ENCODE measurements at regions not wholly inside any gene's neighbourhood (a gene's known extent, or its start where the extent isn't known, plus 50 kb on each side); places are given as distances from the start of the nearest gene placed in this dataset.
"Not testable (repeated sequence)": the region's sequence is repeated elsewhere in the genome, so short reads cannot be mapped to it uniquely, and the experiment has no call there.

DNA sequence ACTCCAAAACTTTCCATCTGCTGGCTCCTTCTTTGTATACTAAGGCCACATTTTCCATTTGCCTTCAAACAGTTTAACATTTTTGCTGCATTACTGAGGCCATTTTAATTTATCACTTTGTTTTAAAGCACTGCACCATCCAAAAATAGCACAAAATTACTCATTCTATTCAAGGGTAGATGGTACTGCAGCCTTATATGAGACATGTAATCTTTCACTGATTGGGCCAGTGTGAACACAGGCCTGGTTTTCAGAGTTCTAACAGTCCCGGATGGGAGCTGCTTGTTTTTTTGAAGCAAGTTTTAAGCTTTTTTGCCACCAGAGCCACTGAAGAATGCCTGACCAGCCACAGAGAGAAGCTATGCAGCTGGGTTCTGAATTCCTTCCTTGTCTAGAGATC, 172.3 kb upstream of the TSC22D2 start:
- Histone ChIP-seq H3K9me3 (no peaks in the 10 kb centered on the region), H3K4me1 (peaks cover 4% of the 10 kb centered on the region), H3K4me3 (ENCODE audit: low read depth, low read length) (no peak overlapping the region), H3K36me3 (ENCODE audit: control insufficient read depth, insufficient read depth, low read length) (no peaks in the 10 kb centered on the region), H3K27me3 (replicated peaks; ENCODE audit: control insufficient read depth, insufficient read depth, low read length) (no peaks in the 10 kb centered on the region)
- H3K4me1 Mint-ChIP-seq (ENCODE audit: low read depth, unreplicated experiment), result peaks cover 7% of the 10 kb centered on the region
- DNase-seq, result no peak
- H3K27ac Mint-ChIP-seq (ENCODE audit: unreplicated experiment), result no peak overlapping the region
- no peaks in the 10 kb centered on the region for H3K36me3 Mint-ChIP-seq (ENCODE audit: insufficient read depth, unreplicated experiment)
- TF ChIP-seq, protein P1, sequence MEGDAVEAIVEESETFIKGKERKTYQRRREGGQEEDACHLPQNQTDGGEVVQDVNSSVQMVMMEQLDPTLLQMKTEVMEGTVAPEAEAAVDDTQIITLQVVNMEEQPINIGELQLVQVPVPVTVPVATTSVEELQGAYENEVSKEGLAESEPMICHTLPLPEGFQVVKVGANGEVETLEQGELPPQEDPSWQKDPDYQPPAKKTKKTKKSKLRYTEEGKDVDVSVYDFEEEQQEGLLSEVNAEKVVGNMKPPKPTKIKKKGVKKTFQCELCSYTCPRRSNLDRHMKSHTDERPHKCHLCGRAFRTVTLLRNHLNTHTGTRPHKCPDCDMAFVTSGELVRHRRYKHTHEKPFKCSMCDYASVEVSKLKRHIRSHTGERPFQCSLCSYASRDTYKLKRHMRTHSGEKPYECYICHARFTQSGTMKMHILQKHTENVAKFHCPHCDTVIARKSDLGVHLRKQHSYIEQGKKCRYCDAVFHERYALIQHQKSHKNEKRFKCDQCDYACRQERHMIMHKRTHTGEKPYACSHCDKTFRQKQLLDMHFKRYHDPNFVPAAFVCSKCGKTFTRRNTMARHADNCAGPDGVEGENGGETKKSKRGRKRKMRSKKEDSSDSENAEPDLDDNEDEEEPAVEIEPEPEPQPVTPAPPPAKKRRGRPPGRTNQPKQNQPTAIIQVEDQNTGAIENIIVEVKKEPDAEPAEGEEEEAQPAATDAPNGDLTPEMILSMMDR (IDR thresholded peaks at IDR 0.05; ENCODE audit: insufficient read depth in 1 of 2, low read depth in 1 of 2, low read length in 1 of 2, severe bottlenecking in 1 of 2, unreplicated experiment in 1 of 2), result no peak
- ChIA-PET CTCF (interaction anchor here (1.2 kb wide), 1 partner anchor 260 kb away, joined by 3 read pairs; no protein-coding TSS in a partner anchor), POLR2A (interaction anchor here (0.6 kb wide), 1 partner anchor 131 kb away, joined by 3 read pairs; no protein-coding TSS in a partner anchor)
- intact Hi-C loops (cut with micrococcal nuclease; ENCODE audit: unreplicated experiment), result loop anchor here (5.0 kb wide), 1 partner anchor 177 kb away; no protein-coding TSS in a partner anchor
- H3K4me3 Mint-ChIP-seq (ENCODE audit: unreplicated experiment), result no peak overlapping the region
- H3K9me3 Mint-ChIP-seq (ENCODE audit: unreplicated experiment), result no peaks in the 10 kb centered on the region
- no TSS peak for BruUV-seq (replicated peaks)
- H3K27me3 Mint-ChIP-seq (ENCODE audit: insufficient read depth, unreplicated experiment), result no peaks in the 10 kb centered on the region

DNA sequence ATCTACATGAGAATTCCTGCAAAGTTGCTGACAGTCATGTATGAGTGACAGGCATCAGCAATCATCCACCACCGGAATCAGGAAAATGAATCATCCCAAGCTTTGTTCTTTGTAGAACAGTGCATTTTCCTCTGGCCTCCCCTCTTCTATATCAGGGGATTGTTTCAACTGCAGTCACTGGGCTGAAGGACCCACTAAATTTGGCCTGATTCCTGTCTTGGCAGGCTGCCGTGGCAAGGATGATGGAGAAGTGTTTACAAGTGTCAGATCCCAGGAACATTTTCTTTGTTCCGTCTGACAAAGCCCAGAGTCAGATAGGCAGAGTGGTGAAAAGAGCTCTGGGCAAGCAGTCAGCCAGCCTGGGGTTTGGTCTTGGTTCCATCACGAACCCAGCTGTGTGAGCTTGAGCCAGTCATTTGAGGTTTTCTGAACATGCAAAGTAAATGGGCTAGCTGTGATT, 175.1 kb upstream of the TSC22D2 start:
- no peaks in the 10 kb centered on the region for H3K9me3 ChIP-seq
- no peaks in the 10 kb centered on the region for H3K9me3 Mint-ChIP-seq (ENCODE audit: unreplicated experiment)
- no peaks in the 10 kb centered on the region for H3K27me3 ChIP-seq (replicated peaks; ENCODE audit: control insufficient read depth, insufficient read depth, low read length)
- intact Hi-C loops (cut with micrococcal nuclease; ENCODE audit: unreplicated experiment), result no loop called here
- no peaks in the 10 kb centered on the region for H3K4me1 Mint-ChIP-seq (ENCODE audit: low read depth, unreplicated experiment)
- H3K27me3 Mint-ChIP-seq (ENCODE audit: insufficient read depth, unreplicated experiment), result no peaks in the 10 kb centered on the region
- ChIA-PET POLR2A (no interaction called here), CTCF (no interaction called here)
- H3K4me3 Mint-ChIP-seq (ENCODE audit: unreplicated experiment), result no peak overlapping the region
- no peak overlapping the region for H3K27ac Mint-ChIP-seq (ENCODE audit: unreplicated experiment)
- no peaks in the 10 kb centered on the region for H3K36me3 ChIP-seq (ENCODE audit: control insufficient read depth, insufficient read depth, low read length)
- TF ChIP-seq, protein P1 (IDR thresholded peaks at IDR 0.05; ENCODE audit: insufficient read depth in 1 of 2, low read depth in 1 of 2, low read length in 1 of 2, severe bottlenecking in 1 of 2, unreplicated experiment in 1 of 2), result no peak
- H3K4me3 ChIP-seq (ENCODE audit: low read depth, low read length), result no peak overlapping the region
- H3K36me3 Mint-ChIP-seq (ENCODE audit: insufficient read depth, unreplicated experiment), result no peaks in the 10 kb centered on the region
- no peaks in the 10 kb centered on the region for H3K4me1 ChIP-seq
- BruUV-seq (replicated peaks), result no TSS peak
- DNase-seq, result no peak

DNA sequence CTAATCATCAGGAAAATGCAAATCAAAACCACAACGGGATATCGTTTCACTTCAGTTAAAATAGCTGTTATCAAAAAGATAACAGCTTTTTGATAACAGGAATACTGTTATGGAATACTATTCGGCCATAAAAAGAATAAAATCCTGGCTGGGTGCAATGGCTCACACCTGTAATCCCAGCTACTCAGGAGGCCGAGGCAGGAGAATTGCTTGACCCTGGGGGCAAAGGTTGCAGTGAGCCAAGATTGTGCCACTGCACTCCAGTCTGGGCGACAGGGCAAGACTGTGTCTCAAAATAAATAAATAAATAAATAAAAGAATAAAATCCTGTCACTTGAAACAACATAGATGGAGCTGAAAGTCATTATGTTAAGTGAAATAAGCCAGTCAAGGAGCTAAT, 178.1 kb upstream of the TSC22D2 start:
- no peaks in the 10 kb centered on the region for H3K9me3 ChIP-seq
- CTCF ChIA-PET, result no interaction called here
- H3K27ac Mint-ChIP-seq (ENCODE audit: unreplicated experiment), result no peak overlapping the region
- no peaks in the 10 kb centered on the region for H3K9me3 Mint-ChIP-seq (ENCODE audit: unreplicated experiment)
- POLR2A ChIA-PET, result no interaction called here
- H3K36me3 ChIP-seq (ENCODE audit: control insufficient read depth, insufficient read depth, low read length), result no peaks in the 10 kb centered on the region
- no peaks in the 10 kb centered on the region for H3K4me1 ChIP-seq
- H3K27me3 Mint-ChIP-seq (ENCODE audit: insufficient read depth, unreplicated experiment), result no peaks in the 10 kb centered on the region
- no peaks in the 10 kb centered on the region for H3K36me3 Mint-ChIP-seq (ENCODE audit: insufficient read depth, unreplicated experiment)
- DNase-seq, result no peak
- no peak overlapping the region for H3K4me3 ChIP-seq (ENCODE audit: low read depth, low read length)
- no peaks in the 10 kb centered on the region for H3K27me3 ChIP-seq (replicated peaks; ENCODE audit: control insufficient read depth, insufficient read depth, low read length)
- TF ChIP-seq, protein P1 (IDR thresholded peaks at IDR 0.05; ENCODE audit: insufficient read depth in 1 of 2, low read depth in 1 of 2, low read length in 1 of 2, severe bottlenecking in 1 of 2, unreplicated experiment in 1 of 2), result no peak
- BruUV-seq (replicated peaks), result no TSS peak
- no peak overlapping the region for H3K4me3 Mint-ChIP-seq (ENCODE audit: unreplicated experiment)
- H3K4me1 Mint-ChIP-seq (ENCODE audit: low read depth, unreplicated experiment), result no peaks in the 10 kb centered on the region
- intact Hi-C loops (cut with micrococcal nuclease; ENCODE audit: unreplicated experiment), result no loop called here

- CTCF ChIA-PET, result not testable (repeated sequence)
Measured at GRCh38 chr3:150228626-150229025, 179.5 kb upstream of the TSC22D2 start.

More at GRCh38 chr3:150228626-150229025, 179.5 kb upstream of the TSC22D2 start:
- H3K27me3 Mint-ChIP-seq (ENCODE audit: insufficient read depth, unreplicated experiment); POLR2A ChIA-PET; H3K4me1 ChIP-seq; H3K27ac Mint-ChIP-seq (ENCODE audit: unreplicated experiment); DNase-seq; H3K27me3 ChIP-seq (replicated peaks; ENCODE audit: control insufficient read depth, insufficient read depth, low read length); H3K9me3 Mint-ChIP-seq (ENCODE audit: unreplicated experiment); H3K36me3 Mint-ChIP-seq (ENCODE audit: insufficient read depth, unreplicated experiment); H3K4me3 ChIP-seq (ENCODE audit: low read depth, low read length); intact Hi-C loops (cut with micrococcal nuclease; ENCODE audit: unreplicated experiment); H3K36me3 ChIP-seq (ENCODE audit: control insufficient read depth, insufficient read depth, low read length); BruUV-seq (replicated peaks); H3K4me1 Mint-ChIP-seq (ENCODE audit: low read depth, unreplicated experiment); H3K9me3 ChIP-seq; H3K4me3 Mint-ChIP-seq (ENCODE audit: unreplicated experiment): not testable (repeated sequence)
